A673 (cell line): ENCODE measurements at regions not wholly inside any gene's neighbourhood (a gene's known extent, or its start where the extent isn't known, plus 50 kb on each side); places are given as distances from the start of the nearest gene placed in this dataset.

Experiments
- CTCF ChIP-seq: fragments of 300-800, 200-600 bp; sonication (generic); conservative IDR thresholded peaks from 2 replicates; pipeline ENCODE4 v1.5.1; 2017; ENCODE audit warnings: low read depth, mild to moderate bottlenecking, antibody characterized with exemption, low read length, moderate library complexity, mixed read lengths
- EZH2 ChIP-seq: fragments of 200-600 bp; sonication (generic); IDR thresholded peaks from 2 replicates; pipeline ENCODE4 v1.6.1; 2017; ENCODE audit warnings: borderline replicate concordance, low read depth, mild to moderate bottlenecking, mixed read lengths, antibody characterized with exemption, low read length; ENCODE audit not compliant: poor library complexity, severe bottlenecking

- TF ChIP-seq CTCF (no peak), EZH2 (no peak)
Observed at GRCh38 chr5:10157085-10157669, 92.5 kb downstream of the ATPSCKMT start.
